ENCODE measurements at regions not wholly inside any gene's neighbourhood (a gene's known extent, or its start where the extent isn't known, plus 50 kb on each side); places are given as distances from the start of the nearest gene placed in this dataset.

GRCh38 chr12:18807714-18808113 lies 69.8 kb downstream of the CAPZA3 start:
- TF ChIP-seq, protein P1, sequence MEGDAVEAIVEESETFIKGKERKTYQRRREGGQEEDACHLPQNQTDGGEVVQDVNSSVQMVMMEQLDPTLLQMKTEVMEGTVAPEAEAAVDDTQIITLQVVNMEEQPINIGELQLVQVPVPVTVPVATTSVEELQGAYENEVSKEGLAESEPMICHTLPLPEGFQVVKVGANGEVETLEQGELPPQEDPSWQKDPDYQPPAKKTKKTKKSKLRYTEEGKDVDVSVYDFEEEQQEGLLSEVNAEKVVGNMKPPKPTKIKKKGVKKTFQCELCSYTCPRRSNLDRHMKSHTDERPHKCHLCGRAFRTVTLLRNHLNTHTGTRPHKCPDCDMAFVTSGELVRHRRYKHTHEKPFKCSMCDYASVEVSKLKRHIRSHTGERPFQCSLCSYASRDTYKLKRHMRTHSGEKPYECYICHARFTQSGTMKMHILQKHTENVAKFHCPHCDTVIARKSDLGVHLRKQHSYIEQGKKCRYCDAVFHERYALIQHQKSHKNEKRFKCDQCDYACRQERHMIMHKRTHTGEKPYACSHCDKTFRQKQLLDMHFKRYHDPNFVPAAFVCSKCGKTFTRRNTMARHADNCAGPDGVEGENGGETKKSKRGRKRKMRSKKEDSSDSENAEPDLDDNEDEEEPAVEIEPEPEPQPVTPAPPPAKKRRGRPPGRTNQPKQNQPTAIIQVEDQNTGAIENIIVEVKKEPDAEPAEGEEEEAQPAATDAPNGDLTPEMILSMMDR (IDR thresholded peaks at IDR 0.05) = no peak
- no peak for TF ChIP-seq POLR2A (IDR thresholded peaks at IDR 0.05; ENCODE audit: low read length)
- TF ChIP-seq, protein P2, sequence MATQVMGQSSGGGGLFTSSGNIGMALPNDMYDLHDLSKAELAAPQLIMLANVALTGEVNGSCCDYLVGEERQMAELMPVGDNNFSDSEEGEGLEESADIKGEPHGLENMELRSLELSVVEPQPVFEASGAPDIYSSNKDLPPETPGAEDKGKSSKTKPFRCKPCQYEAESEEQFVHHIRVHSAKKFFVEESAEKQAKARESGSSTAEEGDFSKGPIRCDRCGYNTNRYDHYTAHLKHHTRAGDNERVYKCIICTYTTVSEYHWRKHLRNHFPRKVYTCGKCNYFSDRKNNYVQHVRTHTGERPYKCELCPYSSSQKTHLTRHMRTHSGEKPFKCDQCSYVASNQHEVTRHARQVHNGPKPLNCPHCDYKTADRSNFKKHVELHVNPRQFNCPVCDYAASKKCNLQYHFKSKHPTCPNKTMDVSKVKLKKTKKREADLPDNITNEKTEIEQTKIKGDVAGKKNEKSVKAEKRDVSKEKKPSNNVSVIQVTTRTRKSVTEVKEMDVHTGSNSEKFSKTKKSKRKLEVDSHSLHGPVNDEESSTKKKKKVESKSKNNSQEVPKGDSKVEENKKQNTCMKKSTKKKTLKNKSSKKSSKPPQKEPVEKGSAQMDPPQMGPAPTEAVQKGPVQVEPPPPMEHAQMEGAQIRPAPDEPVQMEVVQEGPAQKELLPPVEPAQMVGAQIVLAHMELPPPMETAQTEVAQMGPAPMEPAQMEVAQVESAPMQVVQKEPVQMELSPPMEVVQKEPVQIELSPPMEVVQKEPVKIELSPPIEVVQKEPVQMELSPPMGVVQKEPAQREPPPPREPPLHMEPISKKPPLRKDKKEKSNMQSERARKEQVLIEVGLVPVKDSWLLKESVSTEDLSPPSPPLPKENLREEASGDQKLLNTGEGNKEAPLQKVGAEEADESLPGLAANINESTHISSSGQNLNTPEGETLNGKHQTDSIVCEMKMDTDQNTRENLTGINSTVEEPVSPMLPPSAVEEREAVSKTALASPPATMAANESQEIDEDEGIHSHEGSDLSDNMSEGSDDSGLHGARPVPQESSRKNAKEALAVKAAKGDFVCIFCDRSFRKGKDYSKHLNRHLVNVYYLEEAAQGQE (IDR thresholded peaks at IDR 0.05) = no peak
- TF ChIP-seq RAD21 (conservative IDR thresholded peaks at IDR 0.05 in 1 of 2, IDR thresholded peaks at IDR 0.05 in 1 of 2) = no peak
- no peak for TF ChIP-seq JUNB (IDR thresholded peaks at IDR 0.05)
- no peak for TF ChIP-seq POLR2AphosphoS2 (conservative IDR thresholded peaks at IDR 0.05; ENCODE audit: low read length)
- TF ChIP-seq, protein P3, sequence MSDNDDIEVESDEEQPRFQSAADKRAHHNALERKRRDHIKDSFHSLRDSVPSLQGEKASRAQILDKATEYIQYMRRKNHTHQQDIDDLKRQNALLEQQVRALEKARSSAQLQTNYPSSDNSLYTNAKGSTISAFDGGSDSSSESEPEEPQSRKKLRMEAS (IDR thresholded peaks at IDR 0.05) = no peak

Data from A549 (cell line).